GM06990 (cell line): ENCODE measurements at regions not wholly inside any gene's neighbourhood (a gene's known extent, or its start where the extent isn't known, plus 50 kb on each side); places are given as distances from the start of the nearest gene placed in this dataset.

Experiments used
- DNase-seq: peaks from one replicate; pipeline ENCODE4 v3.0.0-alpha.2; 2011; ENCODE audit not compliant: insufficient read length; ENCODE audit errors: extremely low read depth
- H3K27me3 ChIP-seq: replicated peaks from 2 replicates; pipeline ENCODE4 v1.6.0; 2011; ENCODE audit warnings: low read length; ENCODE audit not compliant: control insufficient read depth, insufficient read depth
- H3K36me3 ChIP-seq: 2 replicates; pipeline ENCODE4 v1.5.1; 2011; ENCODE audit warnings: low read length; ENCODE audit not compliant: control insufficient read depth, insufficient read depth
- H3K4me3 ChIP-seq: replicated peaks from 2 replicates; pipeline ENCODE4 v1.5.1; 2011; ENCODE audit warnings: low read depth, mild to moderate bottlenecking, control low read depth, low read length
- TF ChIP-seq, protein P1 (sequence below): IDR thresholded peaks from 2 replicates; pipeline ENCODE4 v1.5.1; 2011; ENCODE audit warnings: low read length, control low read depth, mild to moderate bottlenecking, inconsistent platforms; ENCODE audit not compliant: insufficient read depth, poor library complexity, severe bottlenecking

- TF ChIP-seq, protein P1, sequence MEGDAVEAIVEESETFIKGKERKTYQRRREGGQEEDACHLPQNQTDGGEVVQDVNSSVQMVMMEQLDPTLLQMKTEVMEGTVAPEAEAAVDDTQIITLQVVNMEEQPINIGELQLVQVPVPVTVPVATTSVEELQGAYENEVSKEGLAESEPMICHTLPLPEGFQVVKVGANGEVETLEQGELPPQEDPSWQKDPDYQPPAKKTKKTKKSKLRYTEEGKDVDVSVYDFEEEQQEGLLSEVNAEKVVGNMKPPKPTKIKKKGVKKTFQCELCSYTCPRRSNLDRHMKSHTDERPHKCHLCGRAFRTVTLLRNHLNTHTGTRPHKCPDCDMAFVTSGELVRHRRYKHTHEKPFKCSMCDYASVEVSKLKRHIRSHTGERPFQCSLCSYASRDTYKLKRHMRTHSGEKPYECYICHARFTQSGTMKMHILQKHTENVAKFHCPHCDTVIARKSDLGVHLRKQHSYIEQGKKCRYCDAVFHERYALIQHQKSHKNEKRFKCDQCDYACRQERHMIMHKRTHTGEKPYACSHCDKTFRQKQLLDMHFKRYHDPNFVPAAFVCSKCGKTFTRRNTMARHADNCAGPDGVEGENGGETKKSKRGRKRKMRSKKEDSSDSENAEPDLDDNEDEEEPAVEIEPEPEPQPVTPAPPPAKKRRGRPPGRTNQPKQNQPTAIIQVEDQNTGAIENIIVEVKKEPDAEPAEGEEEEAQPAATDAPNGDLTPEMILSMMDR: no peak
- Histone ChIP-seq H3K4me3 (no peak overlapping the region), H3K36me3 (no peaks in the 10 kb centered on the region), H3K27me3 (no peaks in the 10 kb centered on the region)
- no peak for DNase-seq
These were observed 285.8 kb upstream of the KLHL1 start for GRCh38 chr13:70394031-70394548.

DNA sequence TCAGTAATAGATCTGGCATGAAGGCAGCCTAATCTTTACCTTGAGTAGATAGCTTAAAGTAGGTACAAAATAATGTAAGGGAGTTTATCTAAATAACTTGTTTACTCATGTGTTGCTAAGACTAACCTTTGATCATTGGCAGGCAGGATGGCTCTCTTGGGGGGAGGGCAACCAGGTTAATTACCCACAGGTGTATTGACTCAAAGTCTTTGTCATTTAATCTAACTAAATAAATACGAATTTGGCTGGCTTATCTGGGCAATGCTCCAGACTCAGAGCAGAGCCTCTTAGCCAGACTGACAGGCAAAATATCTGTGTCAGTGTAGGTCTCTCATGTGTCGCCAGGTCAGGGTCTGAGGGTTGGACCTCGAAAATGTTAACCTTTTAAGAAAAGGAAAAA lies 283.4 kb upstream of the KLHL1 start:
- Histone ChIP-seq H3K4me3 (no peak overlapping the region), H3K36me3 (no peaks in the 10 kb centered on the region), H3K27me3 (no peaks in the 10 kb centered on the region)
- TF ChIP-seq, protein P1: no peak
- no peak for DNase-seq

- no peak overlapping the region for H3K4me3 ChIP-seq
- no peak for DNase-seq
- H3K36me3 ChIP-seq: no peaks in the 10 kb centered on the region
These were observed 282.7 kb upstream of the KLHL1 start for GRCh38 chr13:70390968-70391367.

GRCh38 chr13:70390064-70390463 lies 281.8 kb upstream of the KLHL1 start:
- TF ChIP-seq, protein P1: no peak
- Histone ChIP-seq H3K27me3 (no peaks in the 10 kb centered on the region), H3K36me3 (no peaks in the 10 kb centered on the region), H3K4me3 (no peak overlapping the region)
- DNase-seq: no peak

More at GRCh38 chr13:70390968-70391367, 282.7 kb upstream of the KLHL1 start:
- no peaks in the 10 kb centered on the region for H3K27me3 ChIP-seq
- TF ChIP-seq, protein P1: no peak

DNA sequence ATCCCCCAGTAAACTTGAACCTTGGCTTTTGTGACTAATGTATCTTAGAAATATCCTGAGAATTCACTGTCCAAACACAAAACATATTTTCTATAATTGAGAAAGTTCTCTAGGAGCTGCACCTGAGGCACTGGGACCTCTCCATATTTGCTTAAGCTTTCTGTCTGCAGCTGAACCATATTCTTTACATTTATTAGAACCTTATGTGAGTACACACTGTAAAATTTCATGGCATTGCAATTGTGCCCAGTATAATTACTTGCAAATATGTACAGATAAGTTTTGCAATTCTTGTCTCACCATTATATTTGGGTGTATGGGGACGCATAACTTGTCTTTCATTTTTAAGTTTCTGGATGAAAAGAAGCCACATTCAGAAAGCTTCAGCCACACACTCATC lies 280.7 kb upstream of the KLHL1 start:
- Histone ChIP-seq H3K36me3 (no peaks in the 10 kb centered on the region), H3K27me3 (no peaks in the 10 kb centered on the region), H3K4me3 (no peak overlapping the region)
- DNase-seq: no peak
- TF ChIP-seq, protein P1: no peak

DNA sequence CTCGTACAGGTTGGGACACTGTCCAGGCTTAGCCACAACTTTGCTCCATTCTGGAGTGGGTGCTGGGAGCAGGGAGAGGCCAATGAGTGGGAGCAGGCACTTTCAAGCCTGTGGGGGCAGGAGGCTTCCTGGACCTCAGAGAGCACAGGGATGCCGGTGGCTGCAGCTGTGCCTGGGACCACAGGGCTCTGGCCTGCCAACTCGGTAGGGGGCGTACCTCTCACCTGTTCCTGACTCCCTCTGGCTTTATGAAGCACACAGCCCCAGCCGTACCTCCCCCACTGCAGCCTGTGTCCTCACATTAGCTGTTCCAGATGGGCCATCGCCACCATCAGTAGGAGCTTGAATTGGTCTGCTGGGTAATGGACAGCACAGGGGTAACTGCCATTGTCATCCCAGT lies 278.7 kb upstream of the KLHL1 start:
- H3K27me3 ChIP-seq: no peaks in the 10 kb centered on the region
- no peaks in the 10 kb centered on the region for H3K36me3 ChIP-seq
- DNase-seq: no peak
- no peak overlapping the region for H3K4me3 ChIP-seq
- TF ChIP-seq, protein P1: no peak
